Fibroblast of lung (primary cell): ENCODE measurements at regions not wholly inside any gene's neighbourhood (a gene's known extent, or its start where the extent isn't known, plus 50 kb on each side); places are given as distances from the start of the nearest gene placed in this dataset.
"Not testable (repeated sequence)": the region's sequence is repeated elsewhere in the genome, so short reads cannot be mapped to it uniquely, and the experiment has no call there.

Experiments used
- CTCF ChIP-seq, 2 donors: IDR thresholded peaks in 1 of 2; conservative IDR thresholded peaks in 1 of 2; 1 replicate in 1 of 2; 2 replicates in 1 of 2; pipeline ENCODE4 v1.5.1; 2011 to 2012; ENCODE audit warnings: low read length in 2 of 2, control low read depth in 1 of 2, inconsistent platforms in 1 of 2, low read depth in 1 of 2, mild to moderate bottlenecking in 1 of 2
- EZH2 ChIP-seq: IDR thresholded peaks from 2 replicates; pipeline ENCODE4 v1.5.1; 2012; ENCODE audit warnings: low read length, control low read depth, mild to moderate bottlenecking; ENCODE audit errors: missing control alignments

DNA sequence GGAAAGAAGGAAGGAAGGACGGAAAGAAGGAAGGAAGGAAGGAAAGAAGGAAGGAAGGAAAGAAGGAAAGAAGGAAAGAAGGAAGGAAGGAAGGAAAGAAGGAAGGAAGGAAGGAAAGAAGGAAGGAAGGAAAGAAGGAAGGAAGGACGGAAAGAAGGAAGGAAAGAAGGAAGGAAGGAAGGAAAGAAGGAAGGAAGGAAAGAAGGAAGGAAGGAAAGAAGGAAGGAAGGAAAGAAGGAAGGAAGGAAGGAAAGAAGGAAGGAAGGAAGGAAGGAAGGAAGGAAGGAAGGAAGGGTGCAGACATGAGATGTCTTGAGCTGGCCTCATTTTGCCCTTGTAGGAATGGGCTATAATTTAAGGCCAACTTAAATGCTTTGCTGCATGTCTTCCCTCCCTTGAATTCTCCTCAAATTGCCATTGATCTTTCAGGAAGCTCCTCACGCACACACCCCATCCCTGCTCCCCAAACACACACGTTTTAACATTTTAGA, 172.1 kb upstream of the NOX3 start:
- not testable (repeated sequence) for TF ChIP-seq EZH2; CTCF (conservative IDR thresholded peaks at IDR 0.05 in 1 of 2, IDR thresholded peaks at IDR 0.05 in 1 of 2; ENCODE audit: low read depth in 1 of 2, low read length in 2 of 2)
